ENCODE measurements at regions not wholly inside any gene's neighbourhood (a gene's known extent, or its start where the extent isn't known, plus 50 kb on each side); places are given as distances from the start of the nearest gene placed in this dataset.
"Not testable (repeated sequence)": the region's sequence is repeated elsewhere in the genome, so short reads cannot be mapped to it uniquely, and the experiment has no call there.

DNA sequence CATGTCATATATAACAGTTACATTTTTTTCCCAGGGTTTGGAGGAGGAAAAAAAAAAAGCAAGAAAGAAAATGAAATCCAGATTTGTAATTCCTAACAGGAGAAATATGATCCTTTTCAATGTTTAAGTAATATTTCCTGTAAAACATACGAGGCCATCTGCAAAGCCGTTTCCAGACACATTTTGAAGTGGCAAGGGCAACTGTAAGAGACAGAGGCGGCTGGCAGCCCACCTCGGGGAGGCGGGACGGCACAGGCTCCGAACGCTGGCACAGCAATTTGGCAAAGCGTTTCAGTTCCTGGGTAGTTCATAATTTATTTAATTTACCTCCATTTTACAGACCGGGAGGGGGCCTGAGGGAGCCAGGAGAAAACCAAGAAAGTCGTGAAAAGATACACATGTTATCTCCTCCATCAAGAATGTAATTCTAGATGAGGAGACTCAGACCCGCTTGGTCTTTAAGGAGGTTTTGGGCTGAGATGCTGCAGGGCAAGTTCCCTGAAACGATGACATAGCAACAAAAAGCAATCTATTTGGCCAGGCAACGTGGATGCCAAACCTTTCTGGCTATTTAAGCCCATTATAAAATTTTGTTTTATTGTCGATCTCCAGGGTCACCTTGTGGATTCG is 448.5 kb upstream of the MKI67 start:
- TF ChIP-seq POLR2A (IDR thresholded peaks at IDR 0.05; ENCODE audit: low read depth, low read length): no peak
- FAIRE-seq: no peak
- DNase-seq (ENCODE audit: insufficient read length, low spot score): no peak

DNA sequence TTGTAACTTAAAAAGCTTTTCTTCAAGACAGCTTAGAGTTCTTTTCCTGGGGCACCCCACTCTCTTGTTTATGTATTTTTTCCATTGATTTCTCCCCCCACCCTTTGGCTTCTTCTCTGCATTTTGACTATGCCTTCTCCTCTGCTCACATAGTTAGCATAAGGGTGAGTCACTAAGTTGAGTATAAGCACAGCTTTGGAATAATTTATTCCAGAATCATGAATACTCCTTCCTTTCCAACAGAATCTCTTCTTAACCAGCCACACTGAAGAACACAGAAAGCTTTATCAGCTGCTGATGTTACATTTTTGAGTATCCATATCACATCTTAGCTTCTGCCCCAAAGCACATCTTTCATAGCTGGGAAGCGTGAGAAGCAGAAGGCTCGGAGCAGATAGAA is 449.5 kb upstream of the MKI67 start:
- TF ChIP-seq POLR2A (IDR thresholded peaks at IDR 0.05; ENCODE audit: low read depth, low read length): no peak
- DNase-seq (ENCODE audit: insufficient read length, low spot score) (no peak), FAIRE-seq (no peak)

DNA sequence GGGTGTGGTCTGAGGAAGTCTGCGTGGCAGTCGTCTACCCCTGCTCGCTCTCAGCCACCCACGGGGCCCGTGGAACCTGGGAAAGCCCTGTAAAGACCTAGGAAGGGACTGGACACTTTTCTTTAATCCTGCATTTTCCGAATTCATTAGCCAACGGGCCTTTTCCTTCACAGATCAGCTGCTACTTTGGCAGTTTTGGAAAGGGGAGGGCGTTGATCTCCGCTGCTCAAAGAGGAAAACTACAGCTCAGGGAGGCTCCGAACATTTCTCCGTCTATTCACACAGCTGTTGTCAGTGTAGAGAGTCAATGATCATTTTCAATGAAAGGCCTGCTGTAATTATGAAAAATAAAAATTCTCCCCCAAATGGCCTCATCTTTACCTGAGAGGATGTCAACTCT is 450.1 kb upstream of the MKI67 start:
- DNase-seq (ENCODE audit: insufficient read length, low spot score) (no peak), FAIRE-seq (no peak)
- TF ChIP-seq POLR2A (IDR thresholded peaks at IDR 0.05; ENCODE audit: low read depth, low read length): no peak

DNA sequence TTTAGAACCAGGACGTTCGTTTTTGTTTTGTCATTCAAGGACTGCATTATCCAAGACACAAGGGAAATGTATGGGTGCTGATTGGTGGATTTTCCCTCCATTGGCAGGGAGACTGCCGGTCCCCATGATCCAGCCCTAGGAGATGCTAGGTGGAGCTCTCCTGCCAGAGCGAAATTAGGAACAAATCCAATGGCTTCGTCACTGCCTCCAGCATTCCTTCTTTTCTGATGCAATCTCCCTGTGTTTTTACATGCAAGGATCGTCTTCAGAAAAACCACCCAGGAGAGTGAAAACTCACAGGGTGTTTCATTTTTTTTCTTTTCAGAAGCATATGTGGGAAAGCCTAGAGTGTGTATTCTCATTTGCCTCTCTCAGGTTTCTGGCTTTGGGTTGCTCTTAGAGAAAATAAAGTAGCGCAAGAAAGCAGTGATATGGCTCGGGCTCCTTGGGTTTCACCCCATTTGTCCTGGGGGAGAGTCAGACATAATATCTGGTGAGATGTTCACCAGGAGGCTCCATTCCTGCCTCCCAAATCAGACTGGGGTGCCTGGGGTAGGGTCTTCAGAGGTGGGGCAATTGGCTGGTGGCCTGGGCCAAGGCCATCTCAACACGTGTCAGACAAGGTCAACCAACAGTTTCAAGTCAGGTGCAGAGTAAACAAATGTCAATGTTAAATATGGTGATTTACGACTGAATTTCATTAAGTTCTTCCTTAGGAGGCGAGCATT is 450.9 kb upstream of the MKI67 start:
- DNase-seq (ENCODE audit: insufficient read length, low spot score) (no peak), FAIRE-seq (no peak)
- no peak for TF ChIP-seq POLR2A (IDR thresholded peaks at IDR 0.05; ENCODE audit: low read depth, low read length)

DNA sequence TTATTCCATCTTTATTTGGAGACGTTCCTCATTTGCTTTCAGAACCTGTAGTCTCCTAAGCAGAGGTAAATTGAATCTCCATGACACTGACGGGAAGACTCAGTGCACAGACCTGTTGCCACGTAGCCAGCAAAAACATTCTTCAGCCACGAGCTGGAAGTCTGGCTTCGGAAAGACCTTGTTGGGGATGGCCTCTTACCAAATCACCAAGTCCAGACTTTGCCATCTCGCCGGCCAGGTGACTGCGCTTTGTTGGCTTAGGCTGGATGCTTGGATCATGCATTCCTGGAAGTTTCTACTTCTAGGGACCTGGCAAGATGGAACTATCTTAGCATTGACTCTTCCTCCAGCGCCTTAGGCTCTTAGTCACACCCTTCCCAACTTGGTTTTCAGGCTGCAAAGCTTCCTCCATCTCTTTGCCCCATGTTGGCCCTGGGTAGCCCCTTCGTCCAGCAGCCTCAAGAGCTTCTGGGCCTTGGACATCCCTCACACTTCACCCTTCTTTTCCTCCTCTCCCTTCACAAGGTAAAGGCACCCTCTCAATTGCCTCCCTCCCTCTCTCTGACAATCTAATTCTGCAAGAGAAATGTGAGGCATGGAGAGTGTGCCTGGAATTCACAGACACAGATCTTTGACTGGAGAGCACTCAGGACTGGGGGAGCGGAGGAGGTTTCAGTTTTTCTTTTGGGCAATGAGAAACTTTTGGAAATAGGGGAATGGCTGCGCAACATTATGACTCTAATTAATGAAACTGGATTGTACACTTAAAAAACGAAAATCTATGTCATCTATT is 451.9 kb upstream of the MKI67 start:
- TF ChIP-seq POLR2A (IDR thresholded peaks at IDR 0.05; ENCODE audit: low read depth, low read length): no peak
- FAIRE-seq (no peak), DNase-seq (ENCODE audit: insufficient read length, low spot score) (no peak)

DNA sequence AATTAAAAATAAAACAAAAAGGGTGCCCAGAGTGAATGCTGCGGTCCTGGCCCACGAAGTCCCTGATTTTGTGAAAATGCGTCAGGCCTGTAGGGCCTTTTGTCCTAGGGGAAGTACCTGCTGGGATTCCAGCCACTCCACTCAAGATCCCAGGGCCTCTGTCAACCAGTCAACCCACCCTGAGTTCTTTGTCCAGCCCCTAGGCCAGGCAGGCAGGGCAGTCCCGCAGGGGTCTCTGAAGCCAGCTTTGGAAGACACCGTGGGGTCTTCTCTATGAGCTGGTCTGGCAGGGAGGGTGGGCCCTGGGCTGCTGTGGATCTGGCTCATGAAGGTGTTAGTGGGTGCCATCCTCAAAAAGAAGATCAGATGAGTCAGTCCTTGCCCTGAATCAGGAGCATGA is 452.5 kb upstream of the MKI67 start:
- no peak for TF ChIP-seq POLR2A (IDR thresholded peaks at IDR 0.05; ENCODE audit: low read depth, low read length)
- FAIRE-seq: no peak
- no peak for DNase-seq (ENCODE audit: insufficient read length, low spot score)

DNA sequence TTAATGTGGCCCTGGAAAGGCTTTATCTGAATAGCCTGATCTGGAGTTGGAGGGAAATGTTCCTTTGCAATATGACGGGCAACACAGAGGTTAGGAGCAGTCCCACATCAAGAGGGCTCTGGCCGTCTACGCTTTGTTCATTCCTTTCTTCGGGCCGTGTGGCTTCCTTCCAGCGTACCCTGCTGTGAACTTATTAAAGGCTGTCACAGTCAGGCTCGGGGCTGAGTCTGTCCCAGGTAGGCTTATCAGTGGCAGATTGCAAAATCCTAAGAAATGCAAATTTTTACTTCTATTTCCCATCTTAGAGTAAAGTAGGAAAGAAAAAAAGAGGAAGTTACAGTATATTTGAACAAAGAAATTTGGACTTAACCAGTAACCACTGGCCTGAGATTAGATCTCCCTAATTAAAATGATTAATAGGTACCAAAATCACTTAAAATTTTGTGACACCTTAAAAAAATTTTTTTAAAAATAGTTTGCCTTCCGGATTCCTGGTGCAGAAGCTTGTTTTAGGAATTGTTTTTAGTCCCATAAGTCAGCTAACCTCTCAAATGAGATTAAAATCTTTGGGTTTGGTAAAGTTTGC is 453.1 kb upstream of the MKI67 start:
- DNase-seq (ENCODE audit: insufficient read length, low spot score) (no peak), FAIRE-seq (no peak)
- TF ChIP-seq POLR2A (IDR thresholded peaks at IDR 0.05; ENCODE audit: low read depth, low read length): no peak

DNA sequence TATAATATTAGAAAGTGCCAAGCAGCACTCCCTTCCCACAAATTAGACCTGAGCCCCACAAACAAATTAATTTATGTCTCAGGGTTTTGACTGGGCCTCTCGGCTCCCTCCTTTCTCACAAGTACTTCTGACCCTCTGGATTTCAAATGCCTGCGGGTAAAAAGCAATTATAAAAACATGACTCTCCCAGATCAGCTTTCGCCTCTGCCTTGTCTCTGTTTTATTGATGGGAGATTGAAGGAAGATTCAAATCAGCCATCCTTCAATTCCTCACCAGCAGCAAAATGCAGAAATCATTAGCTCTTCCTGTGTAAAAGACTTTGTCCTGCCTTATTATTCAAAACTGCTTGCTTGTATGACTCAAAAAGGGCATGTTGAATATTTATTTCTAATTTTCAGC is 453.7 kb upstream of the MKI67 start:
- DNase-seq (ENCODE audit: insufficient read length, low spot score): no peak
- no peak for FAIRE-seq
- TF ChIP-seq POLR2A (IDR thresholded peaks at IDR 0.05; ENCODE audit: low read depth, low read length): no peak

DNA sequence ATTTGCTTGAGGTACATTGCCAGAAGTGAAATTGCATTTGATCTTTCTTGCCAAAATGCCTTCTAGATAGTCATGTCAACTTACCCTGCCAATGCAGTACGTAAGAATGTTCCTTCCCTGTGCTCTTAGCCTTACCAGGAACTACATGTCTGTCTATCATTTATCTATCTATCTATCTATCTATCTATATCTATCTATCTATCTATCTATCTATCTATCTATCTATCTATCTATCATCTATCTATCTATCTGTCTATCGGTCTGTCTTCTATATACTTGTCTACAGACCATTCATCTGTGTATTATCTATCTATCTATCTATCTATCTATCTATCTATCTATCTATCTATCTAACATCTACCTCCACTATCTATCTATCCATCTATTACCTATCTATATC is 456.9 kb upstream of the MKI67 start:
- not testable (repeated sequence) for FAIRE-seq; DNase-seq (ENCODE audit: insufficient read length, low spot score)

DNA sequence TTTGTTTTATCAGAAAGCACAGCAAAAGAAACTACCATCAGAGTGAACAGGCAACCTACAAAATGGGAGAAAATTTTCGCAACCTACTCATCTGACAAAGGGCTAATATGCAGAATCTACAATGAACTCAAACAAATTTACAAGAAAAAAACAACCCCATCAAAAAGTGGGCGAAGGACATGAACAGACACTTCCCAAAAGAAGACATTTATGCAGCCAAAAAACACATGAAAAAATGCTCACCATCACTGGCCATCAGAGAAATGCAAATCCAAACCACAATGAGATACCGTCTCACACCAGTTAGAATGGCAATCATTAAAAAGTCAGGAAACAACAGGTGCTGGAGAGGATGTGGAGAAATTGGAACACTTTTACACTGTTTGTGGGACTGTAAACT is 460.4 kb upstream of the MKI67 start:
- DNase-seq (ENCODE audit: insufficient read length, low spot score); FAIRE-seq: not testable (repeated sequence)

DNA sequence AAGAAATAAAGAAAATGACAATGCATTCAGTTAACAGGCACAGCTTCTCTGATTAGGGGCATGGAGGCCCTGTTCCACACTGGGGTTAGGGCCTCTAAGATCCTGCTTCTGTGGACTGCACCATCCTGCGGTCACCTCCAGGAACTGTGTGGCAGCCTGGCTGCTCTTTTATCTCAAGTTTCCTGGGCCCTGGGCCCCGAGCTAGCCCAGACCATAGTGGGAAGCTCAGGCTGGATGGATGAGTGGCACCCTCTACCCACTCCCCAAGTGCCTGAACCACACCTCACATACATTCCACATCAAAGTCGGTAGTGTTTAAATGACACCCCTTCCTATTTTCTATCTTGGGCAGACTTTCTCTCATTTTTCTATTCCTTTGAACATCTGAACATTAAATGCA is 461.5 kb upstream of the MKI67 start:
- FAIRE-seq: no peak
- TF ChIP-seq POLR2A (IDR thresholded peaks at IDR 0.05; ENCODE audit: low read depth, low read length): no peak
- no peak for DNase-seq (ENCODE audit: insufficient read length, low spot score)

DNA sequence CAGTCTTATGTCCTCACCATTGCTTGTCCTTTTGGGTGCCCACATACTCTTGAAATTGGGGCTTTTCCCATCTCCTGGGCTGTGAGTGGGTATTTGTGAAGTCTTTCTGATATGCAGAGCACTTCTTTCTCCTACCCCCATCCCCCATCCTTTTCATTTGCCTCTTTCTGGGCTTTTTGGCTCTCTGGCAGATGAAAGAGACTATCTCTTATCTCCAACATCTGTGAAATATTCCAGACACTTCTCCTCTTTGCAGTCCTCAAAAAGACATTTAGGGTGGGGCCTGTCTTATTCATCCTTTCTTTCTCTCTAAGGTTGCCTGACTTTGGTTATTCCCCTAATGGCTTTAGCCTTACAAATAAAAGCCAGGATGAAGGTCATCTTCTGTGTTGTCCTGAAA is 462.2 kb upstream of the MKI67 start:
- TF ChIP-seq POLR2A (IDR thresholded peaks at IDR 0.05; ENCODE audit: low read depth, low read length): no peak
- FAIRE-seq: no peak

DNA sequence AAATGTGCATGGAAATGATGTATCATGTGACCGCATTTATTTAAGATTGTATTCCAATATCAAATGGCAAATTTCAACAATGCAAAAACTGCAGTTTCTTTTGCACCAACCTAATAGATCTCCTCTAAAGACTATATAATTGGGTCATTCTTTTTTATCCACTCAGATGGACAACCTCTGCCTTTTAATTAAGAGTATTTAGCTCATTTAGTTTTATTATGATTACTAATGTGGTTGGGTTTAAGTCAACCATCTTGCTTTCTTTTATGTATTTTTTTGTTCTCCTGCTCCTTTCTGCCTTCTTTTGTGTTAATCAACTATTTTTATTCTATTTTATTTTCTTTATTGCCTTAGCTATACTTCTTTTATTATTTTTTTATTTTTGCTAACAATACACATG is 468.5 kb upstream of the MKI67 start:
- FAIRE-seq (no peak), DNase-seq (ENCODE audit: insufficient read length, low spot score) (no peak)
- TF ChIP-seq POLR2A (IDR thresholded peaks at IDR 0.05; ENCODE audit: low read depth, low read length): no peak

More for the DNA sequence above, 462.2 kb upstream of the MKI67 start:
- DNase-seq (ENCODE audit: insufficient read length, low spot score): no peak

DNA sequence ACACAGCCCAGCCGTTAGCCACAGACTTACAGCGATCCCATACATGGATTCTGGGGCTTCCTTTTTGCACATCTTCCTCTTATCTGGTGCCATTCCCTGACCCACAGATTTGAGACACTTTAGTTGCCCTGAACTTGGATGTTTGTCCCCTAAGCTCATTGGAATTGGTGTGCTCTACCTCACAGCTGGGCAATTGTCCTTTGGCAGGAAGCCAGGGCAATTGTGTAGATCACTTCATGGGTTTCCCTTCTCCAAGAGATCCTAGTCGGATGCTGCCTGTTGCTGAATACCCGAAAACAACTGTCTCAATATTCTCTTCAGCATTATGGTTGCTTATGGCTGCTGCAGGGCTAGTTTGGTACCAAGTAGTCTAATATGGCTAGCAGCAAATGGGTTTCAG is 470.7 kb upstream of the MKI67 start:
- FAIRE-seq (no peak), DNase-seq (ENCODE audit: insufficient read length, low spot score) (no peak)
- no peak for TF ChIP-seq POLR2A (IDR thresholded peaks at IDR 0.05; ENCODE audit: low read depth, low read length)

All from H54 (cell line).